HG02973 (cell line): ENCODE measurements at regions not wholly inside any gene's neighbourhood (a gene's known extent, or its start where the extent isn't known, plus 50 kb on each side); places are given as distances from the start of the nearest gene placed in this dataset.
"Not testable (repeated sequence)": the region's sequence is repeated elsewhere in the genome, so short reads cannot be mapped to it uniquely, and the experiment has no call there.

ENCODE experiments used
- ATAC-seq: cut with Tn5 transposase; IDR thresholded peaks from one replicate; pipeline ENCODE4 v1.9.1; 2021; ENCODE audit warnings: moderate library complexity; ENCODE audit not compliant: unreplicated experiment

DNA sequence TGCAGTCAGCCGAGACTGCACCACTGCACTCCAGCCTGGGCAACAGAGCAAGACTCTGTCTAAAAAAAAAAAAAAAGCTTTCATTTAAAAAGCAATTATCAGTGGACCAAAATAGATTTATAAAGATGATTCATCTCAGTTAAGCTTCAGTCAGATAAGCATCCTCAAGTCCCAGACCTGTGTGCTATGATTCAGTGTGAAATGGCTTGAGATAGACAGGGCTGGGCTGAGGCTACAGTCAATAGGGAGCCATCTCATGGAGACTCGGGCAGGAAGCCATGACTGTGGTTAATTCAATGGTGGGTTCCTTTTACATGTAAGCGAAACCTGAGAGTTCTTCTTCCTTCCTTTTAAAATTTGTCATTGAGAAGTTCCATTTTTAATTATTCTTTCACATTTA, 276.0 kb downstream of the TFAP2A start:
- ATAC-seq, result no peak

GRCh38 chr6:10136636-10137035, 278.2 kb downstream of the TFAP2A start:
- ATAC-seq, result no peak

DNA sequence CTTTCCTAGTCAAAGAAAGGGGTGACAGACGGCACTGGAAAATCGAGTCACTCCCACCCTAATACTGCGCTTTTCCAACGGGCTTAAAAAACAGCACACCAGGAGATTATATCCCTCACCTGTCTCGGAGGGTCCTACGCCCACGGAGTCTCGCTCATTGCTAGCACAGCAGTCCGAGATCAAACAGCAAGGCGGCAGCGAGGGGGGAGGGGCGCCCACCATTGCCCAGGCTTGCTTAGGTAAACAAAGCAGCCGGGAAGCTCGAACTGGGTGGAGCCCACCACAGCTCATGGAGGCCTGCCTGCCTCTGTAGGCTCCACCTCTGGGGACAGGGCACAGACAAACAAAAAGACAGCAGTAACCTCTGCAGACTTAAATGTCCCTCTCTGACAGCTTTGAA, 280.7 kb downstream of the TFAP2A start:
- ATAC-seq, result not testable (repeated sequence)

GRCh38 chr6:10128721-10129120, 286.2 kb downstream of the TFAP2A start:
- ATAC-seq, result no peak

- ATAC-seq, result no peak
Measured at GRCh38 chr6:10122164-10122563, 292.7 kb downstream of the TFAP2A start.

DNA sequence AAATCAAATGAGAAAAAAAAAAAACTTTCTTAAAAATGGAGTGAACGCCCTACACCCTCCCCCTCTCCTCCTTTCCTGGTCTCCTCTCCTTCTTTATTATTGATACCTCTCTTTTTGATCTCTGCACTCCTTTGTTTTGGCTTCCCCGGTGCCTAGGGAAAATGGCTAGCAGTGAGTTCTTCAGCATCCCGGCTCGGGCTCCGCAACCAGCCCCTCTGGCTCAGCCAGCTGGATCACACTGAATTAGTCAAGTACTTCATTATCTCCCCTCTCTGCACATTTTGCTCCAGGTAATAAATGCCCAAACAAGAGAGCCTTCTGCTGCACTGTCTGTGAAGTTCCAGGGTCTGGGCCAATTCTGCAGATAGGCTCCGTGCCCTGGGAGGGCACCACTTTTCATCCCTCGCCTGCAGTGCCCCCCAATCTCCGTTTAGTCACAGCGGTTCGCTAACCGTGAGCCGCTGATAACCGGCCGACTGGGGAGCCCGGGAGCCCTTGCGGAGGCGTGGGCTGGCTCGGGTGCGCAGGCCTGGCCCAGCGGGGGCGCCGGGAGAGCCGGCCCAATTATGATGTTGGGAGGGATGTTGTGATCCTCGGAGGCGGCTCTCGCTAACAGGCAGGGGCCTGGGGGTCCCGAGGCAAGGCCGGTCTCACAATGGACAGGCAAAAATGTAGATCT, 301.9 kb downstream of the TFAP2A start:
- ATAC-seq, result no peak

GRCh38 chr6:10111975-10112374, 302.9 kb downstream of the TFAP2A start:
- ATAC-seq, result no peak

DNA sequence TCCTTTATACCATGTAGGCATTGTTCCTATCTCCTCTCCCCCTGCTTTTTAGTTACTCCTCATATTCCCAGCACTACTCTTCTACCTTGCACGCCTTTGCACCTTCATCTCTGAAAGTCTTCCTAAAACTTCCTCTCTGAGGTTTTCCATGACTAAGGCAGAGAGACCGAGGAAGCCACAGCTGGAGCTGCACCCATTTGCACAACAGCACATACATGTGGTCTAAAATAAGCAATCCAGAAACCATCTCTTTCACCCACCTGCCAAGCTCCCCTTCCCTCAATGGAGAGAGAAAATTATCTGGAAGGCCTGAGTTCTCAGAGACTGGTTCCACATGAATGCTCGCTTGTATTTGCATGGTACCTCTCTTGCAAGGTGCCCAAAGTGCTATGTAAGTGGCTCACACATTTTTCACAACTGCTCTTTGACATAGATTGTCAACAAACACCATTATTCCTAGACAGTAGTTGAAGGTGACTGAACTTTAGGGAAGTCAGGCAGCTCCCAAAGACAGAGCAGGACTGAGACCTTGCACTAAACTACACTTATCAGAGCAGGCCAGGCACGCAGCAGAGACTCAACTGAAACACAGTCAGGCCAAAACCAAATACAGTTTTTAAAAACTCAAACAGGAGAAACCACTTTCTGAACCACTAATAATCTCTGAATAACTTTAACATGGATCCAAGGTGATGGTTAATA, 313.2 kb downstream of the TFAP2A start:
- no peak for ATAC-seq

DNA sequence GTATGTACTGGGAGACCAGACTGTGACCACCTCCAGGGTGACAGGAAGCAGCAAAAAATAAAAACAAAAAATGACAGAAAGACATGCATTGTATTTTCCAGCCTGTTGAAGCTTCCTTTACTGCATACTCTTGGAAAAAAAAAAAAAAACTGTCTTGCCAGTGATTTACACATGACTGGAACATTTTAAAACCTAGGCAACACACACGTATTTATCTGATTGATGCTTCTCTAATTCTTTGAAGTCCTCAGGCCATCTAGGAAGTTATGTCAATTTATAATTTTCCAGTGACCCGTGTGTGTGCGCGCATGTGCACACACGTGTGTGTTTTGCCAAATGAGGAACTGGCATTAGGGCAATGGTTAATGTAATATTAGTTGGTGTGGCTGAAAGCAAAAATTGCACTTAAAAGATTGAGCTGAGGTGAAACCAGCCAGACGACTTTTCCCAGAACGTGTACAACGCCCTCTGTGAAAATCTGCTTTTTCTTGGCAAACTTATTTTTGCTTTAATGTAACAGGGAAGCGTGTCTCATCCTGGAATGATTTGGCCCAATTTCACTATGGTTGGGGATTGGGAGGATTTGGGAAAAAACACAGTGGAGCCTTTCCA, 315.2 kb downstream of the TFAP2A start:
- ATAC-seq, result no peak

GRCh38 chr6:10098756-10099528, 315.9 kb downstream of the TFAP2A start:
- ATAC-seq, result no peak

DNA sequence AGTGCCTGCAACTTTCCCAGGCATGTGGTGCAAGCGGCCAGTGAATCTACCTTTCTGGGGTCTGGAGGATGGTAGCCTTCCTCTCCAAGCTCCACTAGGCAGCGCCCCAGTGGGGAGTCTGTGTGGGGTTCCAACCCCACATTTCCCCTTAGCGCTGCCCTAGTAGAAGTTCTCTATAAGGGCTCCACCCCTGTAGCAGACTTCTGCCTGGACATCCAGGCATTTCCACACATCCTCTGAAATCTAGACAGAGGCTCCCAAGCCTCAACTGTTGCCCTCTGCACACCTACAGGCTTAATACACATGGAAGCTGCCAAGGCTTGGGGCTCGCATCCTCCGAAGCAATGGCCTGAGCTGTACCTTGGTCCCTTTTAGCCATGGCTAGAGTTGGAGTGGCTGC, 321.6 kb downstream of the TFAP2A start:
- no peak for ATAC-seq

- ATAC-seq, result no peak
Measured at GRCh38 chr6:10084111-10084986, 330.5 kb downstream of the TFAP2A start.

- ATAC-seq, result no peak
Measured at GRCh38 chr6:10082385-10082784, 332.5 kb downstream of the TFAP2A start.

DNA sequence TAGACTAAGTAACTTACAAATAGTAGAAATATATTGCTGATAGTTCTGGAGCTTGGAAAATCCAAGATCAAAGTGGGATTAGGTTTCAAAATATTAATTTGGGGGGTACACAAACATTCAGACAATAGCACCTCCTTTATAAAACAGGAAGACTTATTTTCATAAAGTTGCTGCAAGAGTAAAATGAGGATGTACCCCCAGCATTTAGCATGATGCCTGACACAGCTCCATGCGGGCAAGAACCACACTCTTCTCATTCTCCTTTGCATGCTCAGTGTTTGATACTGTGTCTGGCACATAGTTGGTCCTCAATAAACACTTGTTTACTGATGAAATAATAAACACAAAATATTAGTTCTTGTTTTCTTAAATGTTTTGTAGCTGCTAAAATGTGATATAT, 332.9 kb downstream of the TFAP2A start:
- ATAC-seq, result no peak

- ATAC-seq, result no peak
Measured at GRCh38 chr6:10081075-10081474, 333.8 kb downstream of the TFAP2A start.

DNA sequence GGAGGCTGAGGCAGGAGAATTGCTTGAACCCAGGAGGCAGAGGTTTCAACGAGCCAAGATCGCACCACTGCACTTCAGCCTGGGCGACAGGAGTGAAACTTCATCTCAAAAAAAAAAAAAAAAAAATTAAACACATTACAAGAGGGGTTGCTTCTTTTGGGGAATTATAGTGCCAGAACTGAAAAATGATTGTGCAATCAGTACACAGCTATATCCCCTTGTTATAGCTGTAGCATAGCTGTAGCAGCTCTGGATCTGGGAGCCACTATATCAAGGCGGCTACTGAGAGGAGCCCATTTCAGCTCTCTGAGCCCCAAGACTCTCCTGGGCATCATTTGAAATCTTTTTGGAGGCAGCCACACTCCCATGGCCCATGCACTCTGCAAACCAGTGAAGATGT, 334.3 kb downstream of the TFAP2A start:
- ATAC-seq, result no peak

- ATAC-seq, result no peak
Measured at GRCh38 chr6:10078581-10078980, 336.3 kb downstream of the TFAP2A start.

DNA sequence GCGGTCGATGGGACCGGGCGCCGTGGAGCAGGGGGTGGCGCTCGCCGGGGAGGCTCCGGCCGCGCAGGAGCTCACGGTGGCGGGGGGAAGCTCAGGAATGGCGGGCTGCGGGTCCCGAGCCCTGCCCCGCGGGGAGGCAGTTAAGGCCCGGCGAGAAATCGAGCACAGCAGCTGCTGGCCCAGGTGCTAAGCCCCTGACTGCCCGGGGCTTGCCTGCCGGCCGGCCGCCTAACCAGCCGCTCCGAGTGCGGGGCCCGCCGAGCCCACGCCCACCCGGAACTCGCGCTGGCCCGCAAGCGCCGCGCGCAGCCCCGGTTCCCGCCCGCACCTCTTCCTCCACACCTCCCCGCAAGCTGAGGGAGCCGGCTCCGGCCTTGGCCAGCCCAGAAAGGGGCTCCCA, 340.1 kb downstream of the TFAP2A start:
- ATAC-seq, result not testable (repeated sequence)

DNA sequence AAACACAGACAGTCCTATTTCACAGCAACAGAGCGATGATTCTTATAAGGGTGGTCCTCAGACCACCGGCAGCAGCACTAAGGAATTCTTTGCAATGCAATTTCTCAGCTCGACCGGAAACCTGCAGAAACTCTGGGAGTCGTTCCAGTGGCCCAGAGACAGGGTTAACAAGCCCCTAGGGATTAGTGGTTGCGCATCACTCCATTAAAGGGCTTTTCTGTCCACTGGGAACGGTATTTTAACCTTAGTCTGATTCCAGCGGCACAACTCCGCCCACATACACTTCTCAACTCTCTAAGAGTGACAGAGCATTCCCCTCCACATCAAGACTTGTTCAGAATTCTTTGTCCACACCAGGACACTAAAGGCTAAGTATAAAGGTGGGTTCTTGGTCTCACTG, 341.5 kb downstream of the TFAP2A start:
- no peak for ATAC-seq

DNA sequence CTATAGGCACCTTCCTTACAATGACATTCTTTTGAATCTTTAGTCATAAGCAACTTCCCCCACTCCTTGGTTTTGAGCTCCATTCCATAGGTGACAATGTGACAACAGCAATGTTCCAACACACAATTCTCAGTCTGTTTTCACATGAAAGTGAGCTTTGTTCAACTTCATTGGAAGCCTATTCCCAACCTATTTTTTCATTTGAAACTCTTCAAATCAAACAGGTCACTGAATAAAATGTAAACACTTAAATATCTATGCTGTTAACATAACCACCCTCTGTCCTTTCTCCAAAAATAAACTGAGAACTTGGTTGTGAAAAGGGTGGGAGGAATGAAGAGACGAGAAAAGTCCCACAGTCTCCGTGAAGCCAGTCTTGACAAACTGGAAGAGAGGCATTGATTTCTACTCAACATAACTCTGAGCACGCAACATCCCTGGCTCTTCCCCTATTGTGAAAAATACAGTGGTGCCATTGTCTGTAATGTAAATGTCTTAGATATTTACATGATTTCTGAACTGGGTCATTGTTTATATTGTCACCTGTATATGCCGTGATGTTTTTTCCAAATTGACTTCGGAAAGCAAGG, 343.1 kb downstream of the TFAP2A start:
- no peak for ATAC-seq
